Natural killer cell treated with Interleukin-12 subunit alpha and Interleukin-12 subunit beta and Interleukin-15 and Interleukin-18, amount 100 ng/mL, for 72 hours (primary cell): ENCODE measurements at regions not wholly inside any gene's neighbourhood (a gene's known extent, or its start where the extent isn't known, plus 50 kb on each side); places are given as distances from the start of the nearest gene placed in this dataset.

ENCODE experiments used
- ATAC-seq, 2 donors: fragments of 150-1000 bp; cut with Tn5 transposase in 1 of 2; sonication (Bioruptor Pico), chemical (Tn5 transposase) in 1 of 2; 2 replicates each; pipeline ENCODE4 v1.10.0; 2021
- DNase-seq: peaks from one replicate; pipeline ENCODE4 v3.0.0; 2022; ENCODE audit warnings: low spot score
- H3K27ac Mint-ChIP-seq, 2 donors: 1 replicate in 1 of 2; 2 replicates in 1 of 2; pipeline ENCODE4 v1.8.0; 2022; ENCODE audit warnings: mixed read lengths in 2 of 2, mild to moderate bottlenecking in 1 of 2, moderate library complexity in 1 of 2
- H3K27me3 Mint-ChIP-seq, 2 donors: 1 replicate in 1 of 2; 2 replicates in 1 of 2; pipeline ENCODE4 v1.8.0; 2022; ENCODE audit warnings: mixed read lengths in 2 of 2
- H3K36me3 Mint-ChIP-seq: one replicate; pipeline ENCODE4 v1.8.0; 2022; ENCODE audit warnings: mixed read lengths
- H3K4me1 Mint-ChIP-seq, 2 donors: 1 replicate in 1 of 2; 2 replicates in 1 of 2; pipeline ENCODE4 v1.8.0; 2022; ENCODE audit warnings: low read depth in 2 of 2, mixed read lengths in 2 of 2, mild to moderate bottlenecking in 1 of 2
- H3K4me3 Mint-ChIP-seq: one replicate; pipeline ENCODE4 v1.8.0; 2022; ENCODE audit warnings: mixed read lengths
- H3K9me3 Mint-ChIP-seq: 2 replicates; pipeline ENCODE4 v1.8.0; 2022; ENCODE audit warnings: mixed read lengths

DNA sequence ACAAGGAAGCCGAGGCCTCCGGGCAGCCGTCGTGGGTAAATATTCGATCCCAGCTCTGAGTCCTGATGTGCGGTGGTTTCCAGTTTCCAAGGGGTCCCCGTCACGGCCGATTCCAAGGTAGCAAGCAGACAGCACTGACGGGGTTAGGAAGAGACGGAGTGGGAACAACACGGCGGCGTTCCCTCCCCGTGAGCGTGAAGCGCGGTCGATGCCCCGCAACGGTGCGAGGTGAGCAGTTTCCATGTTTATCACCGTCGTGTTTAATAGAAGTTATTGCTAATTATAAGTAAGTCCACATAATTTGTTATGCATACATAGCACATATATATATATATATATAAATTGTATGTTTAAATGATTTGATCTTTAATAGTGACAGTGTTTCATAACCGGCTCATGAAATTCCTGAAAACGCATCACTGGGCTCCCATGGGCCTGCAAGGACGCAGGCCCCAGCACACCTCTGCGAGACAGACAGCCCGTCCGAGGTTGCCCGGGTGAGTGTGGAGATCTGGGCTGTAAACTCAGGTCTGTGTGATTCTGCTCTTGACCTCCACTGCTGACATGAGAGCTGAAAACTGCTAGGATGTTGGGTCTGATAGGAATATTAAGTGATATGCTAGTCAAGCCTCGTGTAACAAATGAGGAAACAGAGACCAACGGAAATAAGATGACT lies 243.5 kb upstream of the SALL3 start:
- DNase-seq (no peak), ATAC-seq (no peak)
- Mint-ChIP-seq H3K4me3 (no peak overlapping the region), H3K9me3 (peaks cover 3% of the 10 kb centered on the region), H3K36me3 (no peaks in the 10 kb centered on the region), H3K27ac (no peak overlapping the region), H3K4me1 (no peaks in the 10 kb centered on the region), H3K27me3 (peaks cover 0 to 7% of the 10 kb centered on the region in 2 donors)

GRCh38 chr18:78737006-78737915 lies 242.4 kb upstream of the SALL3 start:
- H3K4me3 Mint-ChIP-seq: no peak overlapping the region
- ATAC-seq: no peak

GRCh38 chr18:78738076-78738690 lies 241.4 kb upstream of the SALL3 start:
- Mint-ChIP-seq H3K9me3 (peaks cover 3% of the 10 kb centered on the region), H3K4me1 (no peaks in the 10 kb centered on the region), H3K27me3 (peaks cover 0 to 5% of the 10 kb centered on the region in 2 donors), H3K36me3 (no peaks in the 10 kb centered on the region), H3K27ac (no peak overlapping the region), H3K4me3 (no peak overlapping the region)
- no peak for DNase-seq
- ATAC-seq: peak in 1 of 2 donors; percentile 21

More at GRCh38 chr18:78737006-78737915, 242.4 kb upstream of the SALL3 start:
- no peaks in the 10 kb centered on the region for H3K36me3 Mint-ChIP-seq
- H3K4me1 Mint-ChIP-seq: no peaks in the 10 kb centered on the region
- H3K27ac Mint-ChIP-seq: no peak overlapping the region
- no peak for DNase-seq
- peaks cover 0 to 7% of the 10 kb centered on the region in 2 donors for H3K27me3 Mint-ChIP-seq
- peaks cover 3% of the 10 kb centered on the region for H3K9me3 Mint-ChIP-seq

DNA sequence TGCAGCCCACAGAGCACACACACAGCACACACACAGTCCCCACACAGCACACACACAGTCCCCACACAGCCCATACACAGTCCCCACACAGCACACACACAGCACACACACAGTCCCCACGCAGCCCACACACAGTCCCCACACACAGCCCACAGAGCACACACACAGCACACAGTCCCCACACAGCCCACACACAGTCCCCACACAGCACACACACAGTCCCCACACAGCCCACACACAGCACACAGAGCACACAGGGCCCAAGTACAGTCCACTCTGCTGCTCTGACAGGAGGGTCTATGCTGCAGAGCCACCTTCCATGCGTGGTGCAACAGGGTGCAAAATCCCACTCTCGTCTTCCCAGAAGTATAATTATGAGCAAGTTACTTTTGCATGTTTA lies 240.5 kb upstream of the SALL3 start:
- Mint-ChIP-seq H3K27me3 (no peaks in the 10 kb centered on the region), H3K27ac (no peak overlapping the region), H3K9me3 (peaks cover 3% of the 10 kb centered on the region), H3K4me3 (no peak overlapping the region), H3K36me3 (no peaks in the 10 kb centered on the region), H3K4me1 (peaks cover 0 to 3% of the 10 kb centered on the region in 2 donors)
- ATAC-seq (no peak), DNase-seq (no peak)

- Mint-ChIP-seq H3K4me3 (no peak overlapping the region), H3K36me3 (no peaks in the 10 kb centered on the region), H3K27me3 (no peaks in the 10 kb centered on the region), H3K9me3 (peaks cover 3% of the 10 kb centered on the region), H3K27ac (no peak overlapping the region), H3K4me1 (peaks cover 0 to 3% of the 10 kb centered on the region in 2 donors)
- DNase-seq (no peak), ATAC-seq (no peak)
Measured at GRCh38 chr18:78739882-78740677, 239.5 kb upstream of the SALL3 start.

- Mint-ChIP-seq H3K27me3 (no peaks in the 10 kb centered on the region), H3K4me3 (no peak overlapping the region), H3K9me3 (peaks cover 3% of the 10 kb centered on the region), H3K4me1 (peaks cover 0 to 3% of the 10 kb centered on the region in 2 donors), H3K36me3 (no peaks in the 10 kb centered on the region), H3K27ac (no peak overlapping the region)
- no peak for DNase-seq
- no peak for ATAC-seq
Measured at GRCh38 chr18:78740876-78741275, 238.7 kb upstream of the SALL3 start.

DNA sequence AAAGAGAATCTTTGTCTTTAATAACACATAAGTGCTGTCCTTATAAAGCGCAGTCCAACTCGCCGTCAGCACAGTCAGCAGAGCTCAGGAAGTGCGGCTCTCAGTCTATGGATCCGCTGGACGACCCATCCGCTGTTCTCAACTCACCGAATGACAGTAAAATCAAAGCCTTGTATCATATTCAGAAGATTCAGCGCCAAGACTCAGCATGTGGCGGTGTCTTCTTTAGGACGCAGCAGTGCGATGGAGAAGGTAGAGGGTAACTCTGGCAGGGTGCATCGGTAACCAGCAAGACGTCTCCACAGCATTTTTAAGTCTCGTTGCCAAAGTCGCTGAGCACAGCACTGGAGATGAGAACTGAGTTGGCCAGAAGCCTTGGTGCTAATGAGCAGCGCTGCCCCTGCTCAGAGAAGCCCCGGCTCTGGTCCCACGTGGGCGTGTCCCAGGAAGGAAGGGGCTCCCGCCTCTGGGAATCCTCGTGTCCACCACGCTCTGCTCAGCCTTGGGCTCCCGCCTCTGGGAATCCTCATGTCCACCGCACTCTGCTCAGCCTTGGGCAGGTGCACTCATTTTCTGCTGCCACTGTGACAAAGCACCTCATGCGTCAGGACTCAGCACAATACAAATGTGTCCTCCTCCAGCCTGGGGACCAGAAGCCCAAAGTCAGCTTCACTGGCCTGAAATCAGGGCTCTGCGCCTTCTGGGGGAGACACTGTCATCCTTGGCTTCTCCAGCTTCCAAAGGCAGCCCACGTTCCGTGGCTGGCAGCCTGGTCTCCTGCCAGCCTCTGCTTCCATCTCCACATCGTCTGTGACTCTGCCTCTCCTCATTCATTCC lies 238.0 kb upstream of the SALL3 start:
- Mint-ChIP-seq H3K9me3 (peaks cover 3% of the 10 kb centered on the region), H3K4me3 (no peak overlapping the region), H3K27ac (no peak overlapping the region), H3K36me3 (no peaks in the 10 kb centered on the region), H3K4me1 (peaks cover 0 to 3% of the 10 kb centered on the region in 2 donors), H3K27me3 (no peaks in the 10 kb centered on the region)
- ATAC-seq (no peak), DNase-seq (no peak)

DNA sequence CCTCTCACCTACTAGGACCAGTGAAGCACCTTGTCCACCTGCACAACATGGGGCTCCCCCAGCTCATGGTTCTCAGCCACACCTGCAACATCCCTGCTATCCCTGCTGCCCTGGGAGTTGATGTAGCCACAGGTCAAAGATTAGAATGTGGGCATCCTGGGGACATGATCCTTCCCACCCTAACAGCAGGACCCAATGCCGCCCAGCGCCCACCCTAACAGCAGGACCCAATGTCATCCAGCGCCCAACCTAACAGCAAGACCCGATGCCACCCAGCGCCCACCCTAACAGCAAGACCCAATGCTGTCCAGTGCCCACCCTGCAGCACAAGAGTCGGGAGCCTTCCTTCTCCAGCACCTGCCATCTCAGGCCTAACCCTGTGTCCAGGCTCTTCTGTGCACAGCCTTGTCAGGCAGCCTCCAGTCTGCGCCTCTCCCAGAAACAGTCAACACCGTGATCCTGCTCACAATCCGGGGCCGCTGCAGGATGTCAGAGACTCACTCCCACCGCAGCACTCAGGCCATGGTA lies 237.3 kb upstream of the SALL3 start:
- DNase-seq (no peak), ATAC-seq (peak in 1 of 2 donors; percentile 15)
- Mint-ChIP-seq H3K27me3 (peaks cover 0 to 6% of the 10 kb centered on the region in 2 donors), H3K4me3 (no peak overlapping the region), H3K4me1 (peaks cover 0 to 3% of the 10 kb centered on the region in 2 donors), H3K36me3 (no peaks in the 10 kb centered on the region), H3K27ac (no peak overlapping the region), H3K9me3 (peaks cover 3% of the 10 kb centered on the region)

GRCh38 chr18:78743078-78743477 lies 236.5 kb upstream of the SALL3 start:
- Mint-ChIP-seq H3K4me1 (peaks cover 0 to 3% of the 10 kb centered on the region in 2 donors), H3K9me3 (peaks cover 3% of the 10 kb centered on the region), H3K4me3 (no peak overlapping the region), H3K27ac (no peak overlapping the region), H3K27me3 (peaks cover 0 to 7% of the 10 kb centered on the region in 2 donors), H3K36me3 (no peaks in the 10 kb centered on the region)
- ATAC-seq: no peak
- no peak for DNase-seq

DNA sequence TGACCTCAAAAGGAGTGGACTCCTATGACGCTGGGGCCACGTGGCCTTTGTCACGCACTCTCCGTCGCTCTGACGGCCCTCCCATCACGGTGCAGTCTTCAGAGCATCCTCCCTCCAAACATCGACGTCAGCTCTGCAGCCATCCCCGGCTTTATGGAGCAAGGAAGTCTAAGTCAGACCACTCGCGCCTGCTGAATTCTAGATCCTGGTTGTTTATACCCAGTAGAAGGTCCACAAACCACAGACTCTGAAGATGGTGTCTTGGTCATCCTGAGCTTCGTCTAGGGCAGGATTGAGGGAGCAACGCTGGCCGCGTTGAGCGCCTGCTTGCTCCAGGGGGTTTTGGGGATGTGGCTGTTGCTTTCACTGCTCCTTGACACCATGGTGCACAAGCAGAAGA lies 228.0 kb upstream of the SALL3 start:
- DNase-seq: no peak
- Mint-ChIP-seq H3K4me1 (no peaks in the 10 kb centered on the region), H3K9me3 (no peaks in the 10 kb centered on the region), H3K36me3 (no peaks in the 10 kb centered on the region), H3K27me3 (peaks cover 8 to 18% of the 10 kb centered on the region in 2 donors), H3K27ac (no peak overlapping the region), H3K4me3 (no peak overlapping the region)
- peak in 1 of 2 donors; percentile 43 for ATAC-seq

DNA sequence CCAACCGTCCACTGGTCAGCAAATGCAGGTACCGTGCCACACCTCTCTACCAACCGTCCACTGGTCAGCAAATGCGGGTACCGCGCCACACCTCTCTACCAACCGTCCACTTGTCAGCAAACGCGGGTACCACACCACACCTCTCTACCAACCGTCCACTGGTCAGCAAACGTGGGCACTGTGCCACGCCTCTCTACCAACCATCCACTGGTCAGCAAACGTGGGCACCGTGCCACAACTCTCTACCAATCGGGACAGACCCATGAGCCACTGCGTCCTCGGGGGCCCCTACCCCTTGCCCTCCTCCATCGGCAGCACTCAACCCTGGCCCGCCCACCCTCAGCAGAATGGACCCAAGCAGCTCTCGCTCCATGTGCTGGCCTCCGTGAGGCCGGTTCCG lies 226.4 kb upstream of the SALL3 start:
- no peak overlapping the region for H3K4me3 Mint-ChIP-seq
- H3K27me3 Mint-ChIP-seq: peaks cover 8 to 10% of the 10 kb centered on the region in 2 donors
- H3K27ac Mint-ChIP-seq: no peak overlapping the region
- no peaks in the 10 kb centered on the region for H3K4me1 Mint-ChIP-seq
- H3K36me3 Mint-ChIP-seq: no peaks in the 10 kb centered on the region
- ATAC-seq (no peak), DNase-seq (no peak)
- no peaks in the 10 kb centered on the region for H3K9me3 Mint-ChIP-seq

DNA sequence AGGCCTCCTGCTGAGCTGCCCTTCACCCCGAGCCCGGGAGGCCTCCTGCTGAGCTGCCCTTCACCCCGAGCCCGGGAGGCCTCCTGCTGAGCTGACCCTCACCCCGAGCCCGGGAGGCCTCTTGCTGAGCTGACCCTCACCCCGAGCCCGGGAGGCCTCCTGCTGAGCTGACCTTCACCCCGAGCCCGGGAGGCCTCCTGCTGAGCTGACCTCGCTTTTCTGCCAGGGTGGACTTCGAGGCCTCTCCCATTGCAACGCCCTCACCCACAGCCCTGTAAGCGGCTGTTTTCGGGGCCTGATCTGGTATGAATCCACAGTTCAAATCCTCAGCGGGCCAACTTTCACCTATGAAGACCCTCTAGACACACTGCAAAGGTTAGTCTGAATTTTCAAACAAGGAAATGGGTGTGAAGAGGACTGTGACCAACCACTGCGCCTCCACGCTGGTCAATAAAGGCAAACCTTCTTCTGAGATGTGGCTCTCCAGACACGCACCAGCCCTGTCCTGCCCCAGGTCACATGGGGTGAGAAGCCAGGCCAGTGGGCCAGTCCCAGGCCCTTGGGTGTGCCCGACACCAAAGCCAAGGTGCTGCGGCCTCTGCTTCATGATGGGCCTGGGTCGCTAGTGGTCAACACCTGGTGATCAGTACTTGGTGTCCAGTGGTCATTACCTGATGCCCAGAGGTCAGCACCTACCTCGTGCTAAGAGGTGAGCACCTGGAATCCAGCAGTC lies 225.1 kb upstream of the SALL3 start:
- H3K4me1 Mint-ChIP-seq: no peaks in the 10 kb centered on the region
- H3K36me3 Mint-ChIP-seq: no peaks in the 10 kb centered on the region
- ATAC-seq (no peak), DNase-seq (no peak)
- no peaks in the 10 kb centered on the region for H3K9me3 Mint-ChIP-seq
- H3K4me3 Mint-ChIP-seq: no peak overlapping the region
- H3K27me3 Mint-ChIP-seq: peaks cover 0 to 3% of the 10 kb centered on the region in 2 donors
- no peak overlapping the region for H3K27ac Mint-ChIP-seq
